GM12872 (cell line): ENCODE measurements at regions not wholly inside any gene's neighbourhood (a gene's known extent, or its start where the extent isn't known, plus 50 kb on each side); places are given as distances from the start of the nearest gene placed in this dataset.

Experiments used
- CTCF ChIP-seq: IDR thresholded peaks from 3 replicates; pipeline ENCODE4 v1.5.1; 2011; ENCODE audit warnings: low read depth, mild to moderate bottlenecking, low read length, moderate library complexity; ENCODE audit not compliant: insufficient read depth

GRCh38 chr9:33682551-33682950 is 112.8 kb upstream of the PRSS3 start:
- TF ChIP-seq CTCF, result no peak

- no peak for TF ChIP-seq CTCF
Measured at GRCh38 chr9:33684831-33685230, 110.5 kb upstream of the PRSS3 start.

- no peak for TF ChIP-seq CTCF
Measured at GRCh38 chr9:33686942-33687341, 108.4 kb upstream of the PRSS3 start.

DNA sequence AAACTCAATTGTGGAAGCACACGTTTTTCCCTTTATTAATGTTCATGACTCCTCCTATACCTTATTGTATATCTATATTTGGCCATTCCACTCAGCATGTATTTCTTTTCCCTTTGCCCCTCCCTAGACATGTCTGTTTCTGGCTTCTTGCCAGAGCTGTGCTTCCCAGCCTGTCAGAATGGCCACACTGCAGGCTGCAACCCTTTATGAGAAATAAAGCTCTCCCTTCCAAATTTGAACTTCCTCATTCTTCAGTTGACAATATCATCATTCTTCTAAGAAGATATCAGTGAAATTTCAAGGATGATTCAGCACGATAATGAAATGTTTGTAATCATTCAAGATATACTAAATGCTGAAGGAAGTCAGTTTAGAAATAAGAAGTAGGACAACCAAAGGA is 107.6 kb upstream of the PRSS3 start:
- TF ChIP-seq CTCF, result no peak

DNA sequence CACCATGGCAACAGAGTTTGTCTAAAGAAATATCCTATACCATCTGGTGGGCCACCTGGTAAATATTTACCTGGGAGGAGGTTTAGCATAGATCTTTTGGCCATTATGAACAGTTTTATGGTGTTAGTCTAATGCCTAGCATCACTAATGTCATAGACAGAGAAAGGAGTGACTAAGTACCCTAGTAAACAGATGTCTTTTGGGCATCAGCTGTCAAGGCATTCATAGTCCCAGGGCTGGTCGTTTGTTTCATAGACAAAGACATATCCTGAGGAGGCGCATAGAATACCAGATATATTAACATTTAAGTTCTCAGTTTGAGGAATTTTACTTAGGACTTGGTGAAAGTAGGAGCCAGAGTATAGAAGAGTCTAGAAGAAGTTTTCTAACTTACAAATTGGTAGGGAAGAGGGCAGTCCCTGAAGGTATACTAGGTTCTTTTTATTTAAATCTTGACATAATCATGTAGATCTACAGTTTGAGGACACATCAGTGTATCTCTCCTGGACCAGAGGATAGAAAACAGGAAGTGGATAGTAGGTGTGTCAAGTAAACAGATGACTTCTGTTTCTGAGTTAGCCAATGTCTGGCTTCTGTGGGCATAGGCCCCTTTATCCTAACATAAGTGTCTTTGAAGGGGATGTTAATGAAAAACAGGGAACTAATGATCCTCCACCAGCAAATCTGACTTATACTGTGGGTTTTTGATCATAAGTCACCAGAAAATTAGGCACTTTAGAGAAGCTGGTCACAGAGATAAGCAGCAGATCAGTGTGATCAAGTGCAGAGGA is 105.0 kb upstream of the PRSS3 start:
- no peak for TF ChIP-seq CTCF

DNA sequence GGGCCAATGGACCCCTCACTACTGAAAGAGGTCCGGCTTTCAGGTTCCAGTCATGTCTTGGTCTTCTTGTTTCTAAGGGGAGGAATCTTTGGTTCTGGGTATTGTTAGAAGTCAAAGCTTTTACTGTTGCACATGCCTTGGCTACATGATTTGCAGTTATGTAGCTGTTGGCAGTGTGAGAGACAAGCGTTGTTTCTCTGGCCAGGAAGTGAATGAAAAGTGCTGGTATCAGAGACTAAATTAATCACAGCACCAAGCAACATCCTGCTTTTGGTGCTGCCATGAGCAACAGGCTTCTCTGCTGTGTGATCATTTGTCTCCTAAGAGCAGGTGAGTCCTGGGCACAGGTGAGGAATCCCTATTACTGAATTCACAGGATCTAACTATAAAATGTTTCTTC is 100.1 kb upstream of the PRSS3 start:
- TF ChIP-seq CTCF, result no peak

GRCh38 chr9:33695856-33696255 is 99.5 kb upstream of the PRSS3 start:
- TF ChIP-seq CTCF, result no peak

GRCh38 chr9:33697171-33697570 is 98.2 kb upstream of the PRSS3 start:
- no peak for TF ChIP-seq CTCF
